CD8-positive, alpha-beta memory T cell (primary cell): ENCODE measurements at regions not wholly inside any gene's neighbourhood (a gene's known extent, or its start where the extent isn't known, plus 50 kb on each side); places are given as distances from the start of the nearest gene placed in this dataset.
A peak's percentile ranks its signal among the peaks of the same experiment; 100 is the strongest.

Source experiments
- CTCF ChIA-PET: fragments of 350-600 bp; sonication (Branson Sonifier 250); formaldehyde crosslinking; loops from one replicate; lab custom pipeline; 2021; ENCODE audit warnings: antibody characterized with exemption; lab: Charles Lee
- POLR2A ChIA-PET: fragments of 350-600 bp; sonication (Branson Sonifier 250); formaldehyde crosslinking; loops from one replicate; lab custom pipeline; 2021; ENCODE audit warnings: antibody characterized with exemption; lab: Charles Lee
- DNase-seq, 5 donors: peaks; one replicate each; pipeline versions ENCODE4 v3.0.0 to v3.0.0-alpha.2; 2020 to 2022; ENCODE audit warnings: mixed read lengths in 1 of 5
- H3K27ac ChIP-seq: one replicate; pipeline ENCODE4 v1.7.0; 2013; ENCODE audit warnings: low read depth, mild to moderate bottlenecking, low read length, moderate library complexity
- H3K27me3 ChIP-seq: 2 replicates; pipeline ENCODE4 v1.7.0; 2013; ENCODE audit warnings: low read length, mild to moderate bottlenecking; ENCODE audit not compliant: insufficient read depth, poor library complexity, severe bottlenecking
- H3K36me3 ChIP-seq: 2 replicates; pipeline ENCODE4 v1.7.0; 2013; ENCODE audit warnings: mild to moderate bottlenecking, low read length, moderate library complexity; ENCODE audit not compliant: insufficient read depth
- H3K4me1 ChIP-seq: 2 replicates; pipeline ENCODE4 v1.7.0; 2013; ENCODE audit warnings: mild to moderate bottlenecking, low read length, moderate library complexity; ENCODE audit not compliant: insufficient read depth
- H3K4me3 ChIP-seq: 2 replicates; pipeline ENCODE4 v1.7.0; 2013; ENCODE audit warnings: mild to moderate bottlenecking, low read length
- H3K9me3 ChIP-seq: 2 replicates; pipeline ENCODE4 v1.7.0; 2013; ENCODE audit warnings: mild to moderate bottlenecking, low read length
- H3K27ac Mint-ChIP-seq, 8 donors: one replicate each; pipeline ENCODE4 v1.8.0; 2020 to 2021; ENCODE audit warnings: mixed read lengths in 8 of 8, mild to moderate bottlenecking in 6 of 8, inconsistent platforms in 3 of 8, moderate library complexity in 3 of 8
- H3K27me3 Mint-ChIP-seq, 2 donors: one replicate each; pipeline ENCODE4 v1.8.0; 2020 to 2021; ENCODE audit warnings: mixed read lengths in 2 of 2, mild to moderate bottlenecking in 1 of 2, moderate library complexity in 1 of 2
- H3K36me3 Mint-ChIP-seq, 3 donors: one replicate each; pipeline ENCODE4 v1.8.0; 2020 to 2021; ENCODE audit warnings: mixed read lengths in 3 of 3, inconsistent platforms in 1 of 3, mild to moderate bottlenecking in 1 of 3
- H3K4me1 Mint-ChIP-seq, 3 donors: one replicate each; pipeline ENCODE4 v1.8.0; 2020 to 2021; ENCODE audit warnings: mixed read lengths in 3 of 3, inconsistent platforms in 1 of 3, mild to moderate bottlenecking in 1 of 3
- H3K4me3 Mint-ChIP-seq, 7 donors: one replicate each; pipeline ENCODE4 v1.8.0; 2020 to 2021; ENCODE audit warnings: mixed read lengths in 7 of 7, mild to moderate bottlenecking in 6 of 7, moderate library complexity in 4 of 7, inconsistent platforms in 2 of 7
- H3K9me3 Mint-ChIP-seq, 5 donors: one replicate each; pipeline ENCODE4 v1.8.0; 2020 to 2022; ENCODE audit warnings: mixed read lengths in 5 of 5, mild to moderate bottlenecking in 3 of 5, moderate library complexity in 2 of 5, inconsistent platforms in 1 of 5

- H3K9me3 Mint-ChIP-seq, result no peaks in the 10 kb centered on the region
- H3K4me1 Mint-ChIP-seq, result peaks cover 4 to 15% (median 13%) of the 10 kb centered on the region in 3 donors
- POLR2A ChIA-PET, result no interaction called here
- peaks cover 0 to 3% (median 0%) of the 10 kb centered on the region in 3 donors for H3K36me3 Mint-ChIP-seq
- no peaks in the 10 kb centered on the region for H3K36me3 ChIP-seq
- H3K9me3 ChIP-seq, result no peaks in the 10 kb centered on the region
- peaks cover 0 to 2% of the 10 kb centered on the region in 2 donors for H3K27me3 Mint-ChIP-seq
- H3K4me3 ChIP-seq, result no peak overlapping the region
- CTCF ChIA-PET, result interaction anchor here (1.0 to 3.8 kb wide), 4 partner anchors 8 to 214 kb away, joined by 3 to 25 read pairs (median 4); no protein-coding TSS in a partner anchor
- no peaks in the 10 kb centered on the region for H3K27me3 ChIP-seq
- no peak overlapping the region for H3K4me3 Mint-ChIP-seq
- no peaks in the 10 kb centered on the region for H3K4me1 ChIP-seq
- no peak overlapping the region for H3K27ac ChIP-seq
- peak overlapping the region in 1 of 8 donors; percentile 47 for H3K27ac Mint-ChIP-seq
- no peak for DNase-seq
These were observed 115.8 kb downstream of the SLC25A47 start for GRCh38 chr14:100438678-100439592.

GRCh38 chr14:100439781-100440180, 116.6 kb downstream of the SLC25A47 start:
- Mint-ChIP-seq H3K4me1 (peaks cover 4 to 15% (median 13%) of the 10 kb centered on the region in 3 donors), H3K9me3 (no peaks in the 10 kb centered on the region), H3K27ac (no peak overlapping the region), H3K27me3 (peaks cover 0 to 2% of the 10 kb centered on the region in 2 donors), H3K4me3 (no peak overlapping the region), H3K36me3 (peaks cover 0 to 3% (median 0%) of the 10 kb centered on the region in 3 donors)
- H3K36me3 ChIP-seq, result no peaks in the 10 kb centered on the region
- H3K9me3 ChIP-seq, result no peaks in the 10 kb centered on the region
- no peaks in the 10 kb centered on the region for H3K27me3 ChIP-seq
- no peak for DNase-seq
- H3K4me3 ChIP-seq, result no peak overlapping the region
- H3K4me1 ChIP-seq, result no peaks in the 10 kb centered on the region
- H3K27ac ChIP-seq, result peak overlapping the region; percentile 35
- ChIA-PET CTCF (interaction anchor here (1.2 to 3.8 kb wide), 3 partner anchors 205 to 213 kb away, joined by 4 to 25 read pairs (median 4); no protein-coding TSS in a partner anchor), POLR2A (no interaction called here)

- DNase-seq, result peak in 2 of 5 donors; percentile 38 to 53
- POLR2A ChIA-PET, result no interaction called here
These were observed 117.1 kb downstream of the SLC25A47 start for GRCh38 chr14:100440207-100440631.

GRCh38 chr14:100440758-100441203, 117.6 kb downstream of the SLC25A47 start:
- Histone ChIP-seq H3K27ac (no peak overlapping the region), H3K36me3 (no peaks in the 10 kb centered on the region), H3K4me3 (no peak overlapping the region), H3K9me3 (no peaks in the 10 kb centered on the region), H3K4me1 (no peaks in the 10 kb centered on the region), H3K27me3 (no peaks in the 10 kb centered on the region)
- Mint-ChIP-seq H3K4me3 (no peak overlapping the region), H3K9me3 (no peaks in the 10 kb centered on the region), H3K27ac (no peak overlapping the region), H3K27me3 (peaks cover 0 to 2% of the 10 kb centered on the region in 2 donors), H3K4me1 (peaks cover 0 to 11% (median 11%) of the 10 kb centered on the region in 3 donors), H3K36me3 (peaks cover 0 to 3% (median 0%) of the 10 kb centered on the region in 3 donors)
- CTCF ChIA-PET, result interaction anchor here (1.2 to 3.8 kb wide), 2 partner anchors 204 to 206 kb away, joined by 4 to 25 read pairs; no protein-coding TSS in a partner anchor
- POLR2A ChIA-PET, result no interaction called here
- DNase-seq, result no peak

More at GRCh38 chr14:100440207-100440631, 117.1 kb downstream of the SLC25A47 start:
- no peaks in the 10 kb centered on the region for H3K9me3 Mint-ChIP-seq
- H3K4me1 Mint-ChIP-seq, result peaks cover 4 to 15% (median 13%) of the 10 kb centered on the region in 3 donors
- Histone ChIP-seq H3K27ac (peak overlapping the region; percentile 35), H3K36me3 (no peaks in the 10 kb centered on the region), H3K27me3 (no peaks in the 10 kb centered on the region), H3K4me1 (no peaks in the 10 kb centered on the region), H3K9me3 (no peaks in the 10 kb centered on the region), H3K4me3 (no peak overlapping the region)
- peaks cover 0 to 2% of the 10 kb centered on the region in 2 donors for H3K27me3 Mint-ChIP-seq
- peak overlapping the region in 1 of 7 donors; percentile 77 for H3K4me3 Mint-ChIP-seq
- CTCF ChIA-PET, result interaction anchor here (1.2 to 3.8 kb wide), 3 partner anchors 205 to 213 kb away, joined by 4 to 25 read pairs (median 4); no protein-coding TSS in a partner anchor
- peaks cover 0 to 3% (median 0%) of the 10 kb centered on the region in 3 donors for H3K36me3 Mint-ChIP-seq
- H3K27ac Mint-ChIP-seq, result no peak overlapping the region

GRCh38 chr14:100441271-100441947, 118.3 kb downstream of the SLC25A47 start:
- peak overlapping the region in 2 of 8 donors; percentile 23 to 28 for H3K27ac Mint-ChIP-seq
- H3K4me1 Mint-ChIP-seq, result peaks cover 0 to 11% (median 11%) of the 10 kb centered on the region in 3 donors
- H3K9me3 ChIP-seq, result no peaks in the 10 kb centered on the region
- no peaks in the 10 kb centered on the region for H3K4me1 ChIP-seq
- H3K27me3 Mint-ChIP-seq, result peaks cover 0 to 2% of the 10 kb centered on the region in 2 donors
- no peaks in the 10 kb centered on the region for H3K36me3 ChIP-seq
- DNase-seq, result no peak
- no peak overlapping the region for H3K4me3 Mint-ChIP-seq
- no peaks in the 10 kb centered on the region for H3K9me3 Mint-ChIP-seq
- peaks cover 0 to 3% (median 0%) of the 10 kb centered on the region in 3 donors for H3K36me3 Mint-ChIP-seq
- POLR2A ChIA-PET, result no interaction called here
- no peak overlapping the region for H3K27ac ChIP-seq
- H3K4me3 ChIP-seq, result no peak overlapping the region
- CTCF ChIA-PET, result interaction anchor here (2.1 kb wide), 1 partner anchor 204 kb away, joined by 5 read pairs; no protein-coding TSS in a partner anchor
- no peaks in the 10 kb centered on the region for H3K27me3 ChIP-seq

- Mint-ChIP-seq H3K4me3 (no peak overlapping the region), H3K9me3 (no peaks in the 10 kb centered on the region), H3K27me3 (peaks cover 0 to 2% of the 10 kb centered on the region in 2 donors), H3K4me1 (peaks cover 2 to 11% (median 9%) of the 10 kb centered on the region in 3 donors), H3K36me3 (peaks cover 0 to 3% (median 0%) of the 10 kb centered on the region in 3 donors), H3K27ac (peak overlapping the region in 1 of 8 donors; percentile 28)
- Histone ChIP-seq H3K27me3 (no peaks in the 10 kb centered on the region), H3K4me1 (no peaks in the 10 kb centered on the region), H3K4me3 (no peak overlapping the region), H3K27ac (no peak overlapping the region), H3K36me3 (no peaks in the 10 kb centered on the region), H3K9me3 (no peaks in the 10 kb centered on the region)
- no peak for DNase-seq
- POLR2A ChIA-PET, result no interaction called here
- CTCF ChIA-PET, result interaction anchor here (2.1 kb wide), 1 partner anchor 203 kb away, joined by 5 read pairs; no protein-coding TSS in a partner anchor
These were observed 118.9 kb downstream of the SLC25A47 start for GRCh38 chr14:100442036-100442435.

GRCh38 chr14:100442498-100443490, 119.7 kb downstream of the SLC25A47 start:
- no peaks in the 10 kb centered on the region for H3K9me3 ChIP-seq
- no peak overlapping the region for H3K27ac ChIP-seq
- no peak overlapping the region for H3K4me3 Mint-ChIP-seq
- POLR2A ChIA-PET, result no interaction called here
- peaks cover 0 to 3% (median 0%) of the 10 kb centered on the region in 3 donors for H3K36me3 Mint-ChIP-seq
- no peak overlapping the region for H3K4me3 ChIP-seq
- peaks cover 0 to 2% of the 10 kb centered on the region in 2 donors for H3K27me3 Mint-ChIP-seq
- no peaks in the 10 kb centered on the region for H3K36me3 ChIP-seq
- peaks cover 7 to 17% (median 13%) of the 10 kb centered on the region in 3 donors for H3K4me1 Mint-ChIP-seq
- CTCF ChIA-PET, result interaction anchor here (2.1 kb wide), 1 partner anchor 203 kb away, joined by 5 read pairs; no protein-coding TSS in a partner anchor
- H3K27ac Mint-ChIP-seq, result peak overlapping the region in 2 of 8 donors; percentile 51 to 54
- no peaks in the 10 kb centered on the region for H3K4me1 ChIP-seq
- no peaks in the 10 kb centered on the region for H3K27me3 ChIP-seq
- no peak for DNase-seq
- no peaks in the 10 kb centered on the region for H3K9me3 Mint-ChIP-seq
